ENCODE measurements at regions not wholly inside any gene's neighbourhood (a gene's known extent, or its start where the extent isn't known, plus 50 kb on each side); places are given as distances from the start of the nearest gene placed in this dataset.

DNA sequence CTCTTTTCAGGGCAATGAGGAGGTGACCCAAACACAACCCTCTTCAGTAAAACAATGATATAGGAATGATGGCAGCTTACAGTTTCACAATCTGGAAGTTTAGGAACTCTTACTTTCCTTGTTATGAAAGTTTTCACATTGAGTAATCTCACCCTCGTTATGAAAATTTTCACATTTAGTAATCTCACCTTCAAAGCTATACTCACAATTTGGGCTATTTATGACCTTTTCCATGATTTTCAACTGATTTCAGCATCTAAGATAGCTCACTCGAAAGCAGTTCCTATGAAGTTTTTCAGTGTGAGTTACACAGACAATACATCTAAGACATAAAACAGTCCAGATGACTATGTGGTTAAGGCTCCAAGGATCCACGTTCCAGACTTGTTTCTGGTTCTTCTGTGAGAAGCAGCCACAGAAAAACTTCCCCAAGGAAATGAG is 57.1 kb downstream of the FOXD1 start (continued):
- TF ChIP-seq, protein P1, sequence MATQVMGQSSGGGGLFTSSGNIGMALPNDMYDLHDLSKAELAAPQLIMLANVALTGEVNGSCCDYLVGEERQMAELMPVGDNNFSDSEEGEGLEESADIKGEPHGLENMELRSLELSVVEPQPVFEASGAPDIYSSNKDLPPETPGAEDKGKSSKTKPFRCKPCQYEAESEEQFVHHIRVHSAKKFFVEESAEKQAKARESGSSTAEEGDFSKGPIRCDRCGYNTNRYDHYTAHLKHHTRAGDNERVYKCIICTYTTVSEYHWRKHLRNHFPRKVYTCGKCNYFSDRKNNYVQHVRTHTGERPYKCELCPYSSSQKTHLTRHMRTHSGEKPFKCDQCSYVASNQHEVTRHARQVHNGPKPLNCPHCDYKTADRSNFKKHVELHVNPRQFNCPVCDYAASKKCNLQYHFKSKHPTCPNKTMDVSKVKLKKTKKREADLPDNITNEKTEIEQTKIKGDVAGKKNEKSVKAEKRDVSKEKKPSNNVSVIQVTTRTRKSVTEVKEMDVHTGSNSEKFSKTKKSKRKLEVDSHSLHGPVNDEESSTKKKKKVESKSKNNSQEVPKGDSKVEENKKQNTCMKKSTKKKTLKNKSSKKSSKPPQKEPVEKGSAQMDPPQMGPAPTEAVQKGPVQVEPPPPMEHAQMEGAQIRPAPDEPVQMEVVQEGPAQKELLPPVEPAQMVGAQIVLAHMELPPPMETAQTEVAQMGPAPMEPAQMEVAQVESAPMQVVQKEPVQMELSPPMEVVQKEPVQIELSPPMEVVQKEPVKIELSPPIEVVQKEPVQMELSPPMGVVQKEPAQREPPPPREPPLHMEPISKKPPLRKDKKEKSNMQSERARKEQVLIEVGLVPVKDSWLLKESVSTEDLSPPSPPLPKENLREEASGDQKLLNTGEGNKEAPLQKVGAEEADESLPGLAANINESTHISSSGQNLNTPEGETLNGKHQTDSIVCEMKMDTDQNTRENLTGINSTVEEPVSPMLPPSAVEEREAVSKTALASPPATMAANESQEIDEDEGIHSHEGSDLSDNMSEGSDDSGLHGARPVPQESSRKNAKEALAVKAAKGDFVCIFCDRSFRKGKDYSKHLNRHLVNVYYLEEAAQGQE (IDR thresholded peaks at IDR 0.05; ENCODE audit: low read depth, low read length): no peak
- TF ChIP-seq, protein P2, sequence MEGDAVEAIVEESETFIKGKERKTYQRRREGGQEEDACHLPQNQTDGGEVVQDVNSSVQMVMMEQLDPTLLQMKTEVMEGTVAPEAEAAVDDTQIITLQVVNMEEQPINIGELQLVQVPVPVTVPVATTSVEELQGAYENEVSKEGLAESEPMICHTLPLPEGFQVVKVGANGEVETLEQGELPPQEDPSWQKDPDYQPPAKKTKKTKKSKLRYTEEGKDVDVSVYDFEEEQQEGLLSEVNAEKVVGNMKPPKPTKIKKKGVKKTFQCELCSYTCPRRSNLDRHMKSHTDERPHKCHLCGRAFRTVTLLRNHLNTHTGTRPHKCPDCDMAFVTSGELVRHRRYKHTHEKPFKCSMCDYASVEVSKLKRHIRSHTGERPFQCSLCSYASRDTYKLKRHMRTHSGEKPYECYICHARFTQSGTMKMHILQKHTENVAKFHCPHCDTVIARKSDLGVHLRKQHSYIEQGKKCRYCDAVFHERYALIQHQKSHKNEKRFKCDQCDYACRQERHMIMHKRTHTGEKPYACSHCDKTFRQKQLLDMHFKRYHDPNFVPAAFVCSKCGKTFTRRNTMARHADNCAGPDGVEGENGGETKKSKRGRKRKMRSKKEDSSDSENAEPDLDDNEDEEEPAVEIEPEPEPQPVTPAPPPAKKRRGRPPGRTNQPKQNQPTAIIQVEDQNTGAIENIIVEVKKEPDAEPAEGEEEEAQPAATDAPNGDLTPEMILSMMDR (IDR thresholded peaks at IDR 0.05): no peak
- TF ChIP-seq GATA2 (CRISPR knock-in tag; IDR thresholded peaks at IDR 0.05): no peak
- no peak for TF ChIP-seq GABPA (IDR thresholded peaks at IDR 0.05; ENCODE audit: low read depth)
- no peak for TF ChIP-seq MEF2A (IDR thresholded peaks at IDR 0.05; ENCODE audit: borderline replicate concordance, low read depth)
- no peak for TF ChIP-seq RFX5 (IDR thresholded peaks at IDR 0.05; ENCODE audit: low read length)

DNA sequence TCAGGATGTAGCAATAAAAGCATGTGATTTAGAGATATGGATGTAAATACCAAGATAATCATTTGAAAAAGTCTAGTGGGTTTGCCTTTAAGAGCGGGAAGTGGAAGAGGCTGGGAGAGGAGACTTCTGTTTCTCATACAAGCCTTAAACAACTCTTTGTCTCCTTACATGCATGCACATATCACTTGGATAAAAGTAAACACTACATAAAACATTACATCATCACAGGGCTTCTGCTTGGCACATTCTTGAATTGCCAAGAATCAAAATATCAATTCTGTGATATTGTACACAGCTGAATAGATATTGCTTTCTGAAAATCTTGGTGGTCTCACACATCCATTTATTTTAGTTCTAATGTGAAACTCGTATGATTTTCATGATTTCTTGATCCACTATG is 57.6 kb downstream of the FOXD1 start:
- TF ChIP-seq, protein P3, sequence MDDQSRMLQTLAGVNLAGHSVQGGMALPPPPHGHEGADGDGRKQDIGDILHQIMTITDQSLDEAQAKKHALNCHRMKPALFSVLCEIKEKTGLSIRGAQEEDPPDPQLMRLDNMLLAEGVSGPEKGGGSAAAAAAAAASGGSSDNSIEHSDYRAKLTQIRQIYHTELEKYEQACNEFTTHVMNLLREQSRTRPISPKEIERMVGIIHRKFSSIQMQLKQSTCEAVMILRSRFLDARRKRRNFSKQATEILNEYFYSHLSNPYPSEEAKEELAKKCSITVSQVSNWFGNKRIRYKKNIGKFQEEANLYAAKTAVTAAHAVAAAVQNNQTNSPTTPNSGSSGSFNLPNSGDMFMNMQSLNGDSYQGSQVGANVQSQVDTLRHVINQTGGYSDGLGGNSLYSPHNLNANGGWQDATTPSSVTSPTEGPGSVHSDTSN (IDR thresholded peaks at IDR 0.05): no peak
- no peak for TF ChIP-seq SIN3A (IDR thresholded peaks at IDR 0.05; ENCODE audit: borderline replicate concordance, low read depth, low read length)
- TF ChIP-seq FOXJ3 (CRISPR knock-in tag; IDR thresholded peaks at IDR 0.05): no peak
- TF ChIP-seq MXI1 (IDR thresholded peaks at IDR 0.05; ENCODE audit: low read depth, low read length): no peak
- no peak for TF ChIP-seq RXRA (IDR thresholded peaks at IDR 0.05; ENCODE audit: borderline replicate concordance, low read depth)
- TF ChIP-seq TAF1 (IDR thresholded peaks at IDR 0.05; ENCODE audit: borderline replicate concordance, low read depth, low read length): no peak
- no peak for TF ChIP-seq ELF1 (IDR thresholded peaks at IDR 0.05)
- TF ChIP-seq, protein P4, sequence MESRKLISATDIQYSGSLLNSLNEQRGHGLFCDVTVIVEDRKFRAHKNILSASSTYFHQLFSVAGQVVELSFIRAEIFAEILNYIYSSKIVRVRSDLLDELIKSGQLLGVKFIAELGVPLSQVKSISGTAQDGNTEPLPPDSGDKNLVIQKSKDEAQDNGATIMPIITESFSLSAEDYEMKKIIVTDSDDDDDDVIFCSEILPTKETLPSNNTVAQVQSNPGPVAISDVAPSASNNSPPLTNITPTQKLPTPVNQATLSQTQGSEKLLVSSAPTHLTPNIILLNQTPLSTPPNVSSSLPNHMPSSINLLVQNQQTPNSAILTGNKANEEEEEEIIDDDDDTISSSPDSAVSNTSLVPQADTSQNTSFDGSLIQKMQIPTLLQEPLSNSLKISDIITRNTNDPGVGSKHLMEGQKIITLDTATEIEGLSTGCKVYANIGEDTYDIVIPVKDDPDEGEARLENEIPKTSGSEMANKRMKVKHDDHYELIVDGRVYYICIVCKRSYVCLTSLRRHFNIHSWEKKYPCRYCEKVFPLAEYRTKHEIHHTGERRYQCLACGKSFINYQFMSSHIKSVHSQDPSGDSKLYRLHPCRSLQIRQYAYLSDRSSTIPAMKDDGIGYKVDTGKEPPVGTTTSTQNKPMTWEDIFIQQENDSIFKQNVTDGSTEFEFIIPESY (IDR thresholded peaks at IDR 0.05; ENCODE audit: borderline replicate concordance, low read depth): no peak
- TF ChIP-seq FOXM1 (IDR thresholded peaks at IDR 0.05; ENCODE audit: low read depth): no peak
- no peak for TF ChIP-seq NRF1 (IDR thresholded peaks at IDR 0.05; ENCODE audit: low read depth, low read length)
- no peak for TF ChIP-seq JUND (IDR thresholded peaks at IDR 0.05)
- TF ChIP-seq RFX5 (IDR thresholded peaks at IDR 0.05; ENCODE audit: low read length): no peak

More for the DNA sequence above, 57.6 kb downstream of the FOXD1 start:
- Histone ChIP-seq H3K36me3 (replicated peaks in 1 of 2; ENCODE audit: control insufficient read depth in 1 of 2, insufficient read depth in 2 of 2, low read length in 1 of 2) (no peaks in the 10 kb centered on the region), H3K9me2 (no peaks in the 10 kb centered on the region), H4K20me1 (ENCODE audit: insufficient read depth) (no peaks in the 10 kb centered on the region), H3K79me2 (ENCODE audit: insufficient read depth) (no peaks in the 10 kb centered on the region; the same call in 1 of the 2 replicates), H2AFZ (ENCODE audit: low read depth) (no peak overlapping the region), H3K9ac (peak overlapping the region; percentile 27; the same call in 1 of the 2 replicates), H3K9me3 (no peaks in the 10 kb centered on the region), H3K4me2 (peak overlapping the region; percentile 33; the same call in 1 of the 2 replicates), H3K4me1 (ENCODE audit: control insufficient read depth in 1 of 2, insufficient read depth in 2 of 2, low read depth in 1 of 2, low read length in 1 of 2) (peaks cover 0 to 31% of the 10 kb centered on the region in 2 experiments; a peak in 3 of 4 replicates), H3F3A (replicated peaks; ENCODE audit: insufficient read depth) (peaks cover 33% of the 10 kb centered on the region), H3K27ac (ENCODE audit: low read depth in 2 of 2, low read length in 1 of 2) (peak overlapping the region in 1 of 2 experiments; percentile 81; a peak in 2 of 4 replicates), H3K4me3 (ENCODE audit: low read depth in 2 of 2, low read length in 1 of 2) (no peak overlapping the region), H3K27me3 (ENCODE audit: insufficient read depth) (no peaks in the 10 kb centered on the region)
- CTCF ChIA-PET: no interaction called here
- 58% methylated on average over 2 of the region's 2 CpGs for WGBS (ENCODE audit: low lambda C conversion rate)
- no peak for DNase-seq
- POLR2A ChIA-PET: no interaction called here
